Tibial nerve (tissue), 4 donors: ENCODE measurements at regions not wholly inside any gene's neighbourhood (a gene's known extent, or its start where the extent isn't known, plus 50 kb on each side); places are given as distances from the start of the nearest gene placed in this dataset.

Experiments used
- DNase-seq, 2 donors: peaks; one replicate each; pipeline ENCODE4 v3.0.0-alpha.2; 2019; ENCODE audit warnings: low spot score in 2 of 2
- H3K27ac ChIP-seq, 4 donors: fragments of 200-600 bp; sonication (generic) in 3 of 4; one replicate each; pipeline ENCODE4 v1.5.1; 2017 to 2019; ENCODE audit warnings: mild to moderate bottlenecking in 1 of 4
- H3K27me3 ChIP-seq, 2 donors: fragments of 200-600 bp; sonication (generic) in 1 of 2; one replicate each; pipeline versions ENCODE4 v1.5.1 to v1.6.0; 2017 to 2019
- H3K36me3 ChIP-seq, 3 donors: fragments of 200-600 bp; sonication (generic); one replicate each; pipeline ENCODE4 v1.5.1; 2018 to 2019
- H3K4me1 ChIP-seq, 4 donors: fragments of 200-600 bp; sonication (generic) in 3 of 4; one replicate each; pipeline ENCODE4 v1.5.1; 2017 to 2019
- H3K4me3 ChIP-seq, 4 donors: fragments of 200-600 bp; sonication (generic) in 3 of 4; one replicate each; pipeline ENCODE4 v1.5.1; 2017 to 2019; ENCODE audit warnings: mild to moderate bottlenecking in 1 of 4, moderate library complexity in 1 of 4
- H3K9me3 ChIP-seq, 4 donors: fragments of 200-600 bp; sonication (generic) in 3 of 4; one replicate each; pipeline ENCODE4 v1.5.1; 2017 to 2019
- CTCF ChIP-seq, 5 experiments: fragments of 200-600 bp in 3 of 5; fragments of 450-650 bp in 2 of 5; sonication (generic) in 3 of 5; IDR thresholded peaks; one replicate each; pipeline ENCODE4 v1.5.1; 2016 to 2019; ENCODE audit warnings: antibody characterized with exemption in 5 of 5, mild to moderate bottlenecking in 3 of 5, moderate library complexity in 2 of 5
- EP300 ChIP-seq, 2 donors: sonication (generic); formaldehyde crosslinking; IDR thresholded peaks; one replicate each; pipeline ENCODE4 v1.6.1; 2017; ENCODE audit warnings: antibody characterized with exemption in 2 of 2, mild to moderate bottlenecking in 1 of 2
- POLR2A ChIP-seq, 2 donors: fragments of 450-650 bp; IDR thresholded peaks; one replicate each; pipeline ENCODE4 v1.6.1; 2017; ENCODE audit warnings: antibody characterized with exemption in 2 of 2, mild to moderate bottlenecking in 2 of 2, moderate library complexity in 2 of 2
- WGBS, 2 donors: methylation state at CpG; one replicate each; pipeline ENCODE4 v1.1.5; 2018; 5-methylcytosine and 5-hydroxymethylcytosine counted together

- Histone ChIP-seq H3K27ac (no peak overlapping the region), H3K27me3 (peaks cover 0 to 10% of the 10 kb centered on the region in 2 donors), H3K36me3 (no peaks in the 10 kb centered on the region), H3K9me3 (no peaks in the 10 kb centered on the region), H3K4me3 (no peak overlapping the region), H3K4me1 (peaks cover 0 to 8% (median 0%) of the 10 kb centered on the region in 4 donors)
- DNase-seq: no peak
- 83 to 89% methylated on average over 5 to 7 of the region's 7 CpGs for WGBS, 2 donors
- no peak for TF ChIP-seq POLR2A (IDR thresholded peaks at IDR 0.05)
- TF ChIP-seq EP300 (IDR thresholded peaks at IDR 0.05): no peak
- no peak for TF ChIP-seq CTCF (IDR thresholded peaks at IDR 0.05)
These were observed 103.8 kb upstream of the ATP6AP2 start for GRCh38 chrX:40476958-40477357.

GRCh38 chrX:40474645-40475044, 106.1 kb upstream of the ATP6AP2 start:
- no peak for TF ChIP-seq POLR2A (IDR thresholded peaks at IDR 0.05)
- no peak for TF ChIP-seq CTCF (IDR thresholded peaks at IDR 0.05)
- no peak for TF ChIP-seq EP300 (IDR thresholded peaks at IDR 0.05)
- 57 to 66% methylated on average over 4 to 9 of the region's 9 CpGs for WGBS, 2 donors
- no peak for DNase-seq
- Histone ChIP-seq H3K4me3 (no peak overlapping the region), H3K27ac (no peak overlapping the region), H3K27me3 (peaks cover 0 to 10% of the 10 kb centered on the region in 2 donors), H3K4me1 (peaks cover 0 to 14% (median 0%) of the 10 kb centered on the region in 4 donors), H3K9me3 (no peaks in the 10 kb centered on the region), H3K36me3 (no peaks in the 10 kb centered on the region)

- Histone ChIP-seq H3K27me3 (peaks cover 0 to 10% of the 10 kb centered on the region in 2 donors), H3K4me1 (peaks cover 0 to 14% (median 0%) of the 10 kb centered on the region in 4 donors), H3K4me3 (no peak overlapping the region), H3K36me3 (no peaks in the 10 kb centered on the region), H3K9me3 (no peaks in the 10 kb centered on the region), H3K27ac (no peak overlapping the region)
- 32 to 33% methylated on average over 7 to 12 of the region's 14 CpGs for WGBS, 2 donors
- DNase-seq: no peak
- TF ChIP-seq POLR2A (IDR thresholded peaks at IDR 0.05) (no peak), EP300 (IDR thresholded peaks at IDR 0.05) (no peak), CTCF (IDR thresholded peaks at IDR 0.05) (no peak)
These were observed 106.6 kb upstream of the ATP6AP2 start for GRCh38 chrX:40474205-40474626.

- H3K4me1 ChIP-seq: peaks cover 0 to 19% (median 0%) of the 10 kb centered on the region in 4 donors
- no peak overlapping the region for H3K27ac ChIP-seq
These were observed 107.1 kb upstream of the ATP6AP2 start for GRCh38 chrX:40473460-40474204.

More at GRCh38 chrX:40473460-40474204, 107.1 kb upstream of the ATP6AP2 start:
- no peak overlapping the region for H3K4me3 ChIP-seq
- H3K27me3 ChIP-seq: peaks cover 0 to 7% of the 10 kb centered on the region in 2 donors
- no peaks in the 10 kb centered on the region for H3K36me3 ChIP-seq
- WGBS, 2 donors: 84 to 87% methylated on average over 8 of the region's 8 CpGs
- no peak for DNase-seq
- TF ChIP-seq EP300 (IDR thresholded peaks at IDR 0.05) (no peak), POLR2A (IDR thresholded peaks at IDR 0.05) (no peak), CTCF (IDR thresholded peaks at IDR 0.05) (no peak)
- H3K9me3 ChIP-seq: no peaks in the 10 kb centered on the region
